GM12864 (cell line): ENCODE measurements at regions not wholly inside any gene's neighbourhood (a gene's known extent, or its start where the extent isn't known, plus 50 kb on each side); places are given as distances from the start of the nearest gene placed in this dataset.

ENCODE experiments used
- DNase-seq: peaks from one replicate; pipeline ENCODE4 v3.0.0-alpha.2; 2011; ENCODE audit warnings: low read depth
- H3K4me3 ChIP-seq: 2 replicates; pipeline ENCODE4 v1.5.1; 2011; ENCODE audit warnings: mild to moderate bottlenecking, low read depth, low read length, control low read depth
- TF ChIP-seq, protein P1 (sequence below): IDR thresholded peaks from 2 replicates; pipeline ENCODE4 v1.5.1; 2011; ENCODE audit warnings: low read depth, mild to moderate bottlenecking, moderate library complexity, low read length, control low read depth, inconsistent platforms; ENCODE audit errors: missing control alignments

DNA sequence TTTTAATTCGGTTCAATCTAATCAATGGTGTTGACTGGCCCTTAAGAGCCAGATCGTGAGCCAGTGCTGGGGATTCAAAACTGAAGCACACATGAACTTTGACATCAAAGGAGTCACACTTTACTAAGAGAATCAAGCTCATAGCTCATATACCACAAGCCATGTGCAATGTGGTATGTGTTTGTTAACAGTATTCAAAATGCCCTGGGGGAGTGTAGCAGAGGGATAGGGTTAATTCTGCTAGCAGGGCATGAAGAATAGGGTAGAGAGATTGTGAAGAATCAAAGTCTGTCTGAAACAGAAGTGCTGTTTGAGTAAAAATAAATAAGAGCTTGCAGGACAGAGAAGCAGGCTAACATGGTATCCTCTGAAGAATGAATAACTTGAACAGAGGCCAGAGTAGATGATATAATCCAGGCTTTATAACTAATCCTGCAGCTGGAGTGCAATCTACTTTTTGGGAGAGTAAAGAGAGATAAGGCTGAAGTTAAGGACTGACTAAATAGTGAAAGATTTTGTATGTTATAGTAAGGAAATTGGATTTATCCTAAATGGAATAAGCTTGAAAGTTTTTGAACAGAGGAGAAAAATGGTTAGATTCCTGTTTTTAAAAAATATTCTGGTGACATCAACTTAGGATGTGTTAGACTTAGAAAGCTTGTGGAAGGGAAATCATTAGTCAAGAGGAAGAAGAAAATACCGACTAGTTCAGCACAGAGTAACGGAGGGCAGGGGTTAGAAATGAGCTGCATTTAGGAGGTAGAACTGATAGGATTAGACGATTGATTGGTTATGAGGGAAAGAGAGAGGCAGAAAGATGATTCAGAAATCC, 292.0 kb downstream of the NFKBIZ start:
- no peak for DNase-seq
- H3K4me3 ChIP-seq, result no peak overlapping the region
- TF ChIP-seq, protein P1, sequence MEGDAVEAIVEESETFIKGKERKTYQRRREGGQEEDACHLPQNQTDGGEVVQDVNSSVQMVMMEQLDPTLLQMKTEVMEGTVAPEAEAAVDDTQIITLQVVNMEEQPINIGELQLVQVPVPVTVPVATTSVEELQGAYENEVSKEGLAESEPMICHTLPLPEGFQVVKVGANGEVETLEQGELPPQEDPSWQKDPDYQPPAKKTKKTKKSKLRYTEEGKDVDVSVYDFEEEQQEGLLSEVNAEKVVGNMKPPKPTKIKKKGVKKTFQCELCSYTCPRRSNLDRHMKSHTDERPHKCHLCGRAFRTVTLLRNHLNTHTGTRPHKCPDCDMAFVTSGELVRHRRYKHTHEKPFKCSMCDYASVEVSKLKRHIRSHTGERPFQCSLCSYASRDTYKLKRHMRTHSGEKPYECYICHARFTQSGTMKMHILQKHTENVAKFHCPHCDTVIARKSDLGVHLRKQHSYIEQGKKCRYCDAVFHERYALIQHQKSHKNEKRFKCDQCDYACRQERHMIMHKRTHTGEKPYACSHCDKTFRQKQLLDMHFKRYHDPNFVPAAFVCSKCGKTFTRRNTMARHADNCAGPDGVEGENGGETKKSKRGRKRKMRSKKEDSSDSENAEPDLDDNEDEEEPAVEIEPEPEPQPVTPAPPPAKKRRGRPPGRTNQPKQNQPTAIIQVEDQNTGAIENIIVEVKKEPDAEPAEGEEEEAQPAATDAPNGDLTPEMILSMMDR, result no peak

DNA sequence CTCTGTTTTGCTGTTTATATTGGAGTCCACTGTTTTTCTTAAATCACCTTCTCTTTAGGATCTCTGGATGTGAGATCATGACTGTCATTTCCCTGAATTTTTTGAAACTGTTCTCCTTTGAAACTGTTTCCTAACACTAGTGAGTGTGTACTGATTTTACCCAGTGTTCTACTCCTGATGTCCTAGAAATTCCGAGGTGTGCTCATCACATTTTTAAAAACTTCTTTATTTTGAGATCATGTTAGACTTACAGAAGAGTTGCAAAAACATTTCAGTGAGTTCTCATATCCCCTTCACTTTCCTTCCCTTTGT, 292.6 kb downstream of the NFKBIZ start:
- DNase-seq, result no peak
- TF ChIP-seq, protein P1, result no peak
- no peak overlapping the region for H3K4me3 ChIP-seq

DNA sequence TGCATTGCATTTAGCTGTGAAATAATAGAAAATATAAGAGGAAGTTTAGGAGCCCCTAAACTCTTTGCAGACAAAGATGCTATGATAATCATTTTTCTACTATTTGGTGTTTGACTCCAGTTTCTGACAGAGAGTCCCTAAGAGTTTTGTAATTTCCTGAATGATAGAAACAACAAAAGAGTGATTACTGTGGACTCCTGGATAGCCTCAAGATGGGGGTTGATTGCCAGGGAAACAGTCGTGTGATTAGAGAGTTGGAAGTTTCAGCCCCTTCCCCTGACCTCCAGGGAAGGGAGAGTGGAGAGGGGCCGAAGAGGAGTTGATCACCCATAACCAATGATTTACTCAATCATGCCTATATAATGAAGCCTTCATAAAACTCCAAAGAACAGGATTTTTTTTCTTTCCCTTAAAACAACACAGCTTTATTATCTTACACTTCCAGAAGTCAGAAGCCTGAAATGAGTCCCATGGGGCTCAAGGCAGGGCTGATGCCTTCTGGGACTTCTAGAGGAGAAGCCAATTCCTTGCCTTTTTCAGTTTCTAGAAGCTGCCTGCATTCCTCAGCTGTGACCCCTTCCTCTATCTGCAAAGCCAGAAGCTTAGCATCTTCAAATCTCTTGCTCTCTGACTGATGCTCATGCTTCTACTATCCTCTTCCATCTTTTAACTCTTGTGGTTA, 292.3 kb upstream of the ZPLD1 start:
- DNase-seq, result no peak
- TF ChIP-seq, protein P1, result no peak
- no peak overlapping the region for H3K4me3 ChIP-seq

DNA sequence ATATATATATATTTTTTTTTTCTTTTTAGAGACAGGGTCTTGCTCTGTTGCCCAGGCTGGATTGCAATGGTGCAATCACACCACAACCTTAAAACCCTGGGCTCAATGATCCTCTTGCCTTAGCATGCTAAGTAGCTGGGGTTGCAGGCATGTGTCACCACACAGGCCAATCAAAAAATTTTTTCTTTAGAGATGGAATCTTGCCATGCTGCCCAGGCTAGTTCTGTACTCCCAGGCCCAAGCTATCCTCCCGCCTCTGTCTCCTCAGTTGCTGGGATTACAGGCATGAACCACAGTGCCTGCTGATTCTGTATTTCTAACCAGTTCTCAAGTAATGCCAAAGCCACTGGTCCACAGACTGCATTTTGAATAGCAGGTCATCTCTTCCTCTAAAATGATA, 291.3 kb upstream of the ZPLD1 start:
- no peak overlapping the region for H3K4me3 ChIP-seq
- no peak for DNase-seq
- TF ChIP-seq, protein P1, result no peak

DNA sequence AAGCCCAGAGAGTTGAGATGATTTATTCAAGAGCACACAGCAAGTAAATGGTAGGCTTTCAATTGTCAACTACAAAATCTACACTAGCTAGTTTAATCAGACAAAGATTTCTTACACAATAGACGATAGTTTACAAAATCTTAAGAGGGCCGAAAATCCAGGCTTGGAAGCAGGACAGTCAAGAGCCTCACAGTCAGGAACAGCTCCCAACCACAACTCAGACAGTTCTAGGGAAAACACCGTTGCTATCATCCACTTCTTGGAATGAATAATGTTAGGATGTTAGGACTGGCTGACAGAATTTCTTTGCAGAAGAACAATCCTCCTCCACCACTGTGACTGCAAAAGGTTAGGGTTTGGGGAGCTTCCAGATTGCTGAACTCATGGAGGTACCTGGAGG, 290.8 kb upstream of the ZPLD1 start:
- DNase-seq, result no peak
- H3K4me3 ChIP-seq, result no peak overlapping the region
- TF ChIP-seq, protein P1, result no peak

DNA sequence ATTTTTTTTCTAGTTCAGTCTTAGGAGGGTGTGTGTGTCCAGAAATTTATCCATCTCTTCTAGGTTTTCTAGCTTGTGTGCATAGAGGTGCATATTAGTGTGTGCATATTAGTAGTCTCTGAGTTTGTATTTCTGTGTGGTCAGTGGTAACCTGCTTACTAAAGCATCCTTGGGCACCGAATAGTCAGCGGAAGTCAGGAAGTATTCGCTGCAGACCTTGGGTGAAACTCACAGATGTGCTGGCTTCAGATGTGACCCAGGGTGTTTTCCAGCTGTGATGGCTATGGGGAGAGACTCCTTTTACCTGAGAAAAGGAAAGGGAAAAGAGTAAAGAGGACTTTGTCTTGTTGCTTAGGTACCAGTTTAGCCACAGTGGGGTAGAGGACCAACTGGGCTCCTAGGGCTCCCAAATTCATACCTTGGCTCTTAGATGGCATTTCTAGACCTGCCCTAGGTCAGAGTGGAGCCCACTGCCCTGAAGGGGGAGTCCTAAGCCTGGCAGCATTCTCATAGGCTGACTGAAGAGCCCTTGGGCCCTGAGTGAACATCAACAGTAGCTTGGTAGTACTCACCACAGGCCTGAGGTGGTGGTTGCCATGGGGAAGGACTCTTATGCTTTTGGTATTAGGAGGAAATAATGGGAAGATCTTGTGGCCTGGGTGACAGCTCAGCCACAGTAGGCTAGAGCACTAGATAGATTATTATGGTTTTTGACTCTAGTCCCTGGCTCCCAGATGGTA, 286.0 kb upstream of the ZPLD1 start:
- TF ChIP-seq, protein P1, result no peak
- H3K4me3 ChIP-seq, result no peak overlapping the region
- no peak for DNase-seq
